ENCODE measurements at regions not wholly inside any gene's neighbourhood (a gene's known extent, or its start where the extent isn't known, plus 50 kb on each side); places are given as distances from the start of the nearest gene placed in this dataset.

- H3K79me2 ChIP-seq (ENCODE audit: control insufficient read depth, insufficient read depth, low read length) = no peaks in the 10 kb centered on the region
- no peaks in the 10 kb centered on the region for H3K4me1 ChIP-seq (ENCODE audit: control insufficient read depth, extremely low read depth, insufficient read depth, low read length)
- no peaks in the 10 kb centered on the region for H3K9me3 ChIP-seq (ENCODE audit: control insufficient read depth, insufficient read depth, low read depth, low read length)
- no peak overlapping the region for H3K4me2 ChIP-seq (ENCODE audit: extremely low read depth, insufficient read depth, low read length)
- H3K36me3 ChIP-seq (ENCODE audit: control insufficient read depth, insufficient read depth, low read length) = no peaks in the 10 kb centered on the region
- no peak for DNase-seq (ENCODE audit: low read depth in 2 of 2)
- no peak overlapping the region for H2AFZ ChIP-seq (ENCODE audit: low read length)
- no peaks in the 10 kb centered on the region for H3K27me3 ChIP-seq (ENCODE audit: control insufficient read depth, insufficient read depth, low read length)
- TF ChIP-seq EZH2 (IDR thresholded peaks at IDR 0.05; ENCODE audit: low read length, missing control alignments) (no peak), CTCF (conservative IDR thresholded peaks at IDR 0.05 in 1 of 2, IDR thresholded peaks at IDR 0.05 in 1 of 2; ENCODE audit: low read depth in 1 of 2, low read length in 2 of 2) (no peak)
- H3K27ac ChIP-seq (ENCODE audit: insufficient read depth, low read length) = no peak overlapping the region
- H4K20me1 ChIP-seq (ENCODE audit: control insufficient read depth, extremely low read depth, insufficient read depth, low read length) = no peaks in the 10 kb centered on the region
- H3K4me3 ChIP-seq (replicated peaks in 1 of 4; ENCODE audit: control extremely low read depth in 1 of 4, insufficient read depth in 1 of 4, low read depth in 3 of 4, low read length in 4 of 4) = no peak overlapping the region
- no peak overlapping the region for H3K9ac ChIP-seq (ENCODE audit: insufficient read depth, low read length)
Measured at GRCh38 chr1:34403156-34403555, 226.4 kb downstream of the C1orf94 start.

GRCh38 chr1:34404804-34405203, 228.1 kb downstream of the C1orf94 start:
- H3K27ac ChIP-seq (ENCODE audit: insufficient read depth, low read length) = no peak overlapping the region
- H3K9ac ChIP-seq (ENCODE audit: insufficient read depth, low read length) = no peak overlapping the region
- H3K4me1 ChIP-seq (ENCODE audit: control insufficient read depth, extremely low read depth, insufficient read depth, low read length) = no peaks in the 10 kb centered on the region
- no peaks in the 10 kb centered on the region for H4K20me1 ChIP-seq (ENCODE audit: control insufficient read depth, extremely low read depth, insufficient read depth, low read length)
- DNase-seq (ENCODE audit: low read depth in 2 of 2) = no peak
- no peak overlapping the region for H2AFZ ChIP-seq (ENCODE audit: low read length)
- H3K4me3 ChIP-seq (replicated peaks in 1 of 4; ENCODE audit: control extremely low read depth in 1 of 4, insufficient read depth in 1 of 4, low read depth in 3 of 4, low read length in 4 of 4) = no peak overlapping the region
- no peaks in the 10 kb centered on the region for H3K36me3 ChIP-seq (ENCODE audit: control insufficient read depth, insufficient read depth, low read length)
- no peaks in the 10 kb centered on the region for H3K79me2 ChIP-seq (ENCODE audit: control insufficient read depth, insufficient read depth, low read length)
- H3K4me2 ChIP-seq (ENCODE audit: extremely low read depth, insufficient read depth, low read length) = no peak overlapping the region
- H3K9me3 ChIP-seq (ENCODE audit: control insufficient read depth, insufficient read depth, low read depth, low read length) = no peaks in the 10 kb centered on the region
- TF ChIP-seq EZH2 (IDR thresholded peaks at IDR 0.05; ENCODE audit: low read length, missing control alignments) (no peak), CTCF (conservative IDR thresholded peaks at IDR 0.05 in 1 of 2, IDR thresholded peaks at IDR 0.05 in 1 of 2; ENCODE audit: low read depth in 1 of 2, low read length in 2 of 2) (no peak)
- H3K27me3 ChIP-seq (ENCODE audit: control insufficient read depth, insufficient read depth, low read length) = no peaks in the 10 kb centered on the region

GRCh38 chr1:34405266-34405959, 228.7 kb downstream of the C1orf94 start:
- Histone ChIP-seq H3K27ac (ENCODE audit: insufficient read depth, low read length) (no peak overlapping the region), H3K4me2 (ENCODE audit: extremely low read depth, insufficient read depth, low read length) (no peak overlapping the region), H3K4me3 (replicated peaks in 1 of 4; ENCODE audit: control extremely low read depth in 1 of 4, insufficient read depth in 1 of 4, low read depth in 3 of 4, low read length in 4 of 4) (no peak overlapping the region), H3K79me2 (ENCODE audit: control insufficient read depth, insufficient read depth, low read length) (no peaks in the 10 kb centered on the region), H3K27me3 (ENCODE audit: control insufficient read depth, insufficient read depth, low read length) (no peaks in the 10 kb centered on the region), H3K9ac (ENCODE audit: insufficient read depth, low read length) (no peak overlapping the region), H2AFZ (ENCODE audit: low read length) (no peak overlapping the region), H3K36me3 (ENCODE audit: control insufficient read depth, insufficient read depth, low read length) (no peaks in the 10 kb centered on the region), H4K20me1 (ENCODE audit: control insufficient read depth, extremely low read depth, insufficient read depth, low read length) (no peaks in the 10 kb centered on the region), H3K9me3 (ENCODE audit: control insufficient read depth, insufficient read depth, low read depth, low read length) (no peaks in the 10 kb centered on the region), H3K4me1 (ENCODE audit: control insufficient read depth, extremely low read depth, insufficient read depth, low read length) (no peaks in the 10 kb centered on the region)
- DNase-seq (ENCODE audit: low read depth in 2 of 2) = no peak
- no peak for TF ChIP-seq CTCF (conservative IDR thresholded peaks at IDR 0.05 in 1 of 2, IDR thresholded peaks at IDR 0.05 in 1 of 2; ENCODE audit: low read depth in 1 of 2, low read length in 2 of 2)
- no peak for TF ChIP-seq EZH2 (IDR thresholded peaks at IDR 0.05; ENCODE audit: low read length, missing control alignments)
